HUDEP-2 (cell line): ENCODE measurements at regions not wholly inside any gene's neighbourhood (a gene's known extent, or its start where the extent isn't known, plus 50 kb on each side); places are given as distances from the start of the nearest gene placed in this dataset.
A peak's percentile ranks its signal among the peaks of the same experiment; 100 is the strongest.
"Not testable (repeated sequence)": the region's sequence is repeated elsewhere in the genome, so short reads cannot be mapped to it uniquely, and the experiment has no call there.

Experiments
- DNase-seq, 76 experiments: peaks; one replicate each; lab custom pipeline; 2025; ENCODE audit not compliant: unreplicated experiment in 76 of 76; lab: John Stamatoyannopoulos, UW

DNA sequence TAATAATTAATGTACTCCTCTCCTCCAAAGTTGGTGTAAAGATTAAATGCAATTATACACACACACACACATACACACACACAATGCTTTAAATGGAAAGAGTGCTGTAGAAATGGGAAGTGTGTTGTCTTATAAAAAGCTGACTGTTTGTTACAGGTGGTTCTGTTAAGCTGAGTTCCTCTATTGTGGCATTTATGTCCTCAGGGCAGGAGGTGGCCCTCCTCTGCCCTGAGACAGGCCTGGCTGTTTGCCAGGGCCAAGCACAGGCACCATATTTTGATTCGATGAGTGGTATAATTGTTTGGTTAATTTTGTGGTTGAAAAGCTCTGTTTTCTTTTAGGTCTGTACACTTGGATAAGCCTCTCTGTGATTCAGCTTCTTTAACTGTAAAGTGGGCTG, 573.9 kb downstream of the KIF4B start:
- DNase-seq, result no peak

DNA sequence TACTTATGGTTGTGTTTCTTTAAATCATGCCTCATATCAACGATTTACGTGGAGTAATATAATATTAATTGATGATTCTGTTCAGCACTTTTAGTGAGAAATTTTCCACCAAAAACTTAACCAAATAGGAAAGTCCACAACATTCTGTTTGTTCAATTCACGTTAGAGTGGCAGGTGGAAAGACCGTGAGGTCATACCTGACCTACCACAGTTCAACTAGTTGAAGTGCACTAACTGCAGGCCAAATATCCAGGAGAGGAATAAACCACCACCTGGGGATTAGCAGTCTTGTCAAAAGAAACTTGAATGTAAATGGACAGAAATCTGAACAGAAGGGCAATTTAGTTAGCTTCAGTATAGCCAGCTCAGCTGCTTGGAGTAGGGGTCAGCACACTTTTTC, 577.7 kb downstream of the KIF4B start:
- no peak for DNase-seq

DNA sequence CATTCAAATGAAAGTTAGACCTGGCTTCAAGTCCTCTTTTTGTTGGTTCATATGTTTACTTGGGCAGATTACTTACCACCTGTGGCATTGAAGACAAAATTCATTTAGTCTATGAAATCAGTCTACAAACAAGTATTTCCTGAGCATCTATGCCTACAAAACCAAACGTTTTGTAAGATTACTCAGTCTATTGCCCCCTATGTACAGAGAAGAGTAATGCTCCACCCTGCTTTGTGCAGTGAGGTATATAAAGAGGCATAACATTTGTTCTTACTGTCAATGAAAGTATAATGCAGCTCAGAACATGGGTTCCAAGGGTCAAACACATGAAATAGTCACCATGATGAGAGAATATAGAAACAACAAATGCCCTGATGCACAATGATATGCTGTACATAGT, 580.7 kb downstream of the KIF4B start:
- no peak for DNase-seq

DNA sequence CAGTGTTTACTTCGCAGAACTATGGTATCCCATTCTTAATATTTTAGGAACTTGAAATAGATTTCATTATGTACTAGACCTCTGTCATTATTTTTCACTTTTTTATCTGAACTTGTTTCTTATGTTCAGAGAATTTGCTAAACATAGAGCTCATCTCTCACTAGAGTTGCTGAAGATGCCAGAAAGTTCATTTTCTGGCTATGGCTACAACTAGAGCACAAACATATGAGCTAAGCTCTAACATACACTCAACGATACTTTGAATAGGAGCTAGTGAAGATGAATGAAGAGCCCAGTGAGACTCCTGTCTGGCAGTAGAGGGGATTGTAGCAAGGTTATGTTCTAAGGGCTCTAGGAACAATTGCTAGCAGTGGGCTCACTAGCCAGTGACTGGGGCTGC, 582.2 kb downstream of the KIF4B start:
- no peak for DNase-seq

DNA sequence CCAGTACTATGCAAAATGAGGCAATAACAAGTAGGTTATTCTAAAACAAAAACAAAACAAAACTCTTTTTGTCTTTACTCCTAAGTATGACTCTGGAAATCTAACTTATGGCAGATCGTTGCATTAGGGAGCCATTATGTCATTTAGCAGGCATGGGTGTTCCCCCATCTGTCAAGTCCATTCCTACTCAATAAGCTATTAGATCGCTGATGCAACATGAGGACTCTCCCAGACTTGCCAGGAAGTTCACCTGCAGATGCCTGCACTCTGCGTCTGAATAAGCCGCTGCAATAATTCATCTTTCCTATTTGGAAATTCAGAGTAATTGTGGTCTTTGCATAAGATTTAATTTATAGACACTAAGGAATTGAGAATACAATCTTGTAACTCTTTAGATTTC, 585.0 kb downstream of the KIF4B start:
- DNase-seq, result no peak

DNA sequence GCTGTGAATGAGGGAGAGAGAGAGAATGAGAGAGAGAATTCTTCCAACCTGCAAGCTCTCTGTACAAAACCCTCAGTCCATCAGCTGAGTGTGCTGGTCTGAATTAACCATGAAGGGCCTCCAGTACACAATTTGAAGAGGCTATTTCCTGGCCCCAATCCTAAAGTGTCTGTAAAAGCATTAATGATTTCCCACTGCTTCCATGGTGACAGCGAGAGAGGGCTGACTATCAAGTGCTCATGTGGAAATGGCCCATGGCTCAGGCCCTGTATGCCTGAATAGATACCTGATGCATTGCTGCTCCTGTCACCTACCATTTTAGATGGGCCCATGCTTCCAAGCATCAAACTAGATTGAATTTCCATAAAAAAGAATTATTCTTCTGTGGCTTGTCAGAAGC, 592.4 kb downstream of the KIF4B start:
- no peak for DNase-seq

DNA sequence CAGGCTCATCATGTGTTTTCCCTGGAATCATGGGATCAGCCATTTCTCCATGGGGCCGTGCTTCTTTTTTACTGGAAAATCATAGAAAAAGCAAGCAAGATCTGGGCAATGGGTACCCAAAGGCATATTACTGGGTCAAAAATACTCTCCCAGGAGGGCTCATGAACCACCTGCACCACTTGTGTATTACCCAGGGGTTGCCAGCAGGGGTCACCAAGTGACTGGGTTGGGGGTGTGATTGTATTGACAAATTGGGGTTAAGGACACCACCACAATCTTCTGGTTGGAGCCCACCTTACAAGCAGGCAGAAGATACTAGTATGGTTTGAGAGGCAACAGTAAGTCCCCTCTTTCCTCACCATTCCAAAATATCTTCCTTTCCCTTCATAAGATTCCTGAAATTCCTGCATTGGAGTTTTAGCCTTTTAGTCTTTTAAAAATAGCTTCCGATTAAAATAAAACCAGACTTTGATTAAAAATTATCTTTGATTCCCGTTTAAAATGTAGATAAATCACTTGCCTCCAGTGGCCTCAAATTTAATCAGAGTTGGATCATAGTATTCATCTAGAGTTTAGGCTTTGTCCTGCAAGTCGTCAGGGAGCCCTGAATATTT, 603.3 kb downstream of the KIF4B start:
- peak in 34 of 76 experiments; percentile 0 to 54 (median 10) for DNase-seq

DNA sequence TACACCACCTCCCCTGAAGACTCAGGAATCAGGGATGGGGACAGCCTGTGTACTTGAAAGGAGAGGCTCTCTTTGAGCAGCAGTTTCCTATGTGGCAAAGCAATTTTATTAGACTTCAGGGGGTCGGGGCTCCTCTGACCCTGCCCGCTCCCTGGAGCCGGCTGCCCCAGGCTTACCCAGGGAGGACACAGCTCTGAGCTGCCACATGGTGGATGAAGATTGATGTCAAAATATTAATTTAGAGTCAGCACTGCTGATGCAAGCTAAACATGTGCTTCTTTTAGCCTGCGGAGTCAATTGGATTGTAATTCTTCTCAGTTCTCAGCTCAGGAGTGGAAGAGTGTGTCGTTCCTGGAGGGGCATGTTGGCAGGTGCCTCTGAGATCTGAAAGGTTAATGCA, 606.1 kb downstream of the KIF4B start:
- DNase-seq, result no peak

DNA sequence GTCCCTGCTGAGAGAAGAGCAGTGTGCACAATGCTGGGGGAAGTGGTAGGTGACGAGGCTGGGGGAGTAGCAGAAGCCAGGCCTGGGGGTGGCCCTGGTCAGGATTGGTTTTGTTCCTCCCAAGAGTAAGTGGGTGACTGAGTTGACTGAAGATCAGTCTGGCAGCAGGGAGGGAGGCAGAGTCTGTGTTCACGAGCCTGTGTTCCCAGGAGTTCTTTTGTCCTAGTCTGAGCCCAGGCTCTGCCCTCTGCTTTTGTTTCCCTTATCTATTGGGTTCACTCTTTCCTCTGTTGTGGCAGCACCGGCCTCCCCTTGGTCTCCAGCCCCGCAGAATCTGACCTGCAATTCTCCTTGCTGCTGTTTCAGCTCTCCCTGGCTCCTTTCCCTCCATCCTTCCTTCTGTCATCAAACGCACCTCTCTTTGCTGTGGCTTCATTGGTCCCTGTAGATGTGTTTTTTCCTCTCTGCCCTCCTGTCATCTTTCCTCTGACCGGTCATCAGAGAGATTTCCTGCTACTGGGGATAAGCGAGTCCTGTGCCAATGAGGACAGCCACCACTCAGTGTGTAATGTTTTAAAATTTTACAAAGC, 607.4 kb downstream of the KIF4B start:
- no peak for DNase-seq

DNA sequence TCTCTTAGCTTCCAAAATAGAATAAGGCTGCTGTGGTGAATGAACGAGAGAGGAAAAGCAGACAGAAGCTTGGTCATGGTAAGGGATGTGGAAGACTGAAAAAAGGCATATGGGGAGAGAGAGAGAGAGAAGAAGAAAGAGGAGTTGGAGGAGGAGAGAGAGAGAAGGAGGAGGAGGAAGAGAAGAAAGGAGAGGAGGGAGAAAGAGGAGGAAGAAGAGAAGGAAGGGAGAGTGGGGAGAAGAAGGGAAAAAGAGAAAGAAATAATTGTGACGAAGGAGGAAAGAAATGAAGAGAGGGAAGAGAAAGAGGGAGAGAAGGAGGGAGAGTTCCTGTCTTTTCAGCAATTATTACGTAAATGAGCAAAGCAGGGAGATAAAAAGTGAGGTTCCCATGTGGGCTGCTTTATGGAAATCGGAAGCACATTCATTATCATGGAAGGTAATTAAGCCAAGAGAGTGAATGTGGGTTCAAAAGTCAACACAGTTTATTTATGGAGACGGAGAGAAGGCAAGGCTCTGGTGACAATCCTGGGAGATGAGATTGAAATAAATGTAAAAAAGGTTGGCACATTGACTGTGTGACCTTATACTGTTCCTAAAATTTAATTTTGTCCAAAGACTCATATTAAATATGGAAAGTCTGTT, 611.2 kb downstream of the KIF4B start:
- no peak for DNase-seq

DNA sequence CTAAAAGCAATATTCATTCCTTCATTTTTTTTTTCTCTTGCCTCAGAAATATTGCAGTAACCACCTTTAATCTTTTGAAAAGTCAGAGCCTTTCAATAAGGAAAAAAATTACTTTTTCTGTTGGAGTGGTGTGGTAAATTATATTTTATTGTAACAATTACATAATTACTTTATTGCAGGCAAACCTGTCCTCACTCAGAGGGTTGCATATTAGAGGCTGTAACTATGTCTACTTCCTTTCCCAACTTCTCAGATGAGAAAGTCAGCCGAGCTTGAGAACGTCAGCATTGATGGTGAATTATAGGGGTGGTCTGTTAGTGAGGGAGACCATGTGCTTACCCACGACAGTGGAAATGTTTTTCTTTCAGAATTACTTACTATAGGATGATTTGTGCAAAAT, 611.8 kb downstream of the KIF4B start:
- no peak for DNase-seq

DNA sequence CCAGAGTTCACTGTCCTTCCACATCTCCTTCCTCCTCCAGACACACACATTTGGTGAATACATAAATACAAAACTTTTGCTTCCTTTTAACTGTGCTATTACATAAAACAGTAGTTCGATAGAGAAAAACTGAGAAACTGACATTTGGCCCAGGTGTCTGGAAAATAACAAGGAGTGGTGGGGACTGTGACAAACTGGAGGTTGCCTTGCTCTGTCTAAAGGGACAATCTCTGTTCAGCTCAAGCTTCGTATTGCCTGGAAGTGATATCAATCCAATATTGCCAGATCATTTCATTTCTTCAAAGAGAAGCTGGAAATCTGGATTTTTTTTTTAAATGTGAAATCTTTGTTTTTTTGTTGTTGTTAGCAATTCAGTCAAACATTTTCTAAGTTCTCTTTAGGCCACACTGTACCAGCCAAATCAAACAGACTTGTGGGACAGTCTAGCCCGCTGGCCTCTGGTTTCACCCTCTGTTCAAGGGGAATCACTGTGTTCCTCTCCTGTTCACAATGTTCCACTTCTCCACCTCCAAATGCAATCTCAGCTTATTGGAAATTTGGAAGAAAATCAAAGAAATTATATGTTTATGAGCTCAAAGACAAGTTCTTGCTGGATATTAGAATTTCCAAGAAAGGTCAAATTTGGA, 612.5 kb downstream of the KIF4B start:
- no peak for DNase-seq

DNA sequence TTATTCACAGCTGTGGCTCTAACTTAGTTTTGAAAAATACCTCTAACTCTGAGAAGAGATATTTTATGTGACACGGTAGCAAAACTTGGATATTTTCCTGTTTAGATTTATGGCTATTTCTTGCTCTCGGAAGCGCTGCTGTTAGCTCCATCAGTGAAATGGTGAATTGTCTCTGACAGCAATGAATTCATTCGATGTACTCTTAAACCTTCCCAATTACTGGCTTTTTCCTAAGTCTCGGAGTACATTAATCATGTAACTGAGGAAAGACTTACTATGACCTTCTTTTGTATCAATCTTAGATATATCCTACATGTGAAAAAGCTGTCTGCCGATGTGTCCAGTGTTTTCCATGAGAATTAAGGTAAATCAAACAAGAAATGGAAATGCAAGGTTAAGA, 613.0 kb downstream of the KIF4B start:
- no peak for DNase-seq

DNA sequence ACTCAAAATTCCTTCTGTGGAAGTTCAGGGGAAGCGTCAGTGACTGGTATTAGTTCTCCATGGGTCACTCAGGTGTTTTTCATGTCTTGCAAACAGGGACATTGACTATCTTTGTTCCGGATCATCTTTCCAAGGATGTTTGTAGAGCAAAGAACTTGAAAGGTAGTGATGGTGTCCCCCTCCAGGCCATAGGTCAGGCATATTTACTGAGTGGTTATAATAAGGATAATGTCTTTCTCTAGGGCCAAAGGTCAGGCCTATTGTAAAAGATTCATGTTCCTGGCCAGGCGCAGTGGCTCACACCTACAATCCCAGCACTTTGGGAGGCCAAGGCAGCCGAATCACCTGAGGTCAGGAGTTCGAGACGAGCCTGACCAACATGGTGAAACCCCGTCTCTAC, 614.8 kb downstream of the KIF4B start:
- DNase-seq, result no peak

DNA sequence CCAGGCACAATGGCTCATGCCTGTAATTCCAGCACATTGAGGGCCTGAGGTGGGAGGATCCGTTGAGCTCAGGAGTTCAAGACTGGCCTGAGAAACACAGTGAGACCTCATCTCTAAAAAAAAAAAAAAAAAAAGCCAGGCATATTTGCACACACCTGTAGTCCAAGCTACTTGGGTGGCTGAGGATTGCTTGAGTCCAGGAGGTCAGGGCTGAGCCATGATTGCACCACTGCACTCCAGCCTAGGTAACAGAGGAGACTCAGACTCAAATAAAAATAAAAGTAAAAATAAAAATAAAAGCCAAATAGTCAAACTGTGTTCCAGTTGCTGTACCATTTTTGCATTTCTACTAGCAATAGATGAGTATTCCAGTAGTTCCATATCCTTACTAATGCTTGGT, 616.0 kb downstream of the KIF4B start:
- no peak for DNase-seq

DNA sequence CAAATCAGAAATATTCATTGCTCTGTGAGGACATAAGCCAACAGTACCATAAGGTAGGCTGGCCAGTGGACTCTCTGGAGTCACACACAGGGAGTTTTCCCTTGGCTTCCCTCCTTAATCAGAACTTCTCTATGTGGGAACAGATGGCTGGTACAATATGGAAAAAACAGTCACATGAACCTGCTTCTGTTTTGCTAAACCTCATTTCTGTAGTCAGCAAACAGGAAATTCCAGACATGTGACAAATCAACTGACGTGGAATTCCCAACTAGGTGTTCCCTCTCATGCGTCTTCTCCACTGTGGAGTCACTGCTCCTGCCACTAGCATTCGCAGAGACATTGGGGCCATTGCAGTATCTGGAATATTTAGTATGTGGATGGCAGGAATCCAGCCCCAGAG, 617.6 kb downstream of the KIF4B start:
- no peak for DNase-seq

DNA sequence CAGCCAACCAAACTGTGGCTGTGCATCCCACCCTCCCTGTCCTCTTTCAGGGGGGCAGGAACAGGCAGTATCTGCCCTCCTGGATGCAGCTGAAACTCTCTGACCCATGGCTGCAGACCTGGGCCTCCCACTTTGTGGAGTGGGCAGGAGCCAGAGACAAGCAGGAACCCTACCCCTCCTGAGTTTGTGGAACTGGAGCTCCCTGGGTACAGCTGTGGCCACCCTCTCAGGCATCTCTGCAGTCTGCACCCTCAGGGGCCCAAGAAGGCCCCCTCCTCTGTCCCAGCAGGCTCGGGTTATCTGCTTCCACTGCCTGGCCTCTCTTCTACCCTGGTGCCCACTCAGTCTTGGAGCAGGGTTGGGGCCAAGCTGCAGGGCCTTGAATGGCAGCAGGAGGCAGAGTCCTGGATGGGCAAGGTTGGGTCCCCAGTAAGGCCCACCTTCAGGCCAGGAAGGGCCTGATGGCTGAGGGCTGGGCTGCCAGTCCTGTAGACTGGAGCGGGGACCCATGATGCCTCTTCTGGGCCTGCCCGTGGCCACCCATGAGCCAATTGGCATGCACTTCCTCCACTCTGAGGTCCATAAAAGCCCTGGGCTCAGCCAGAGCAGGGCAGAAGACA, 619.9 kb downstream of the KIF4B start:
- no peak for DNase-seq

DNA sequence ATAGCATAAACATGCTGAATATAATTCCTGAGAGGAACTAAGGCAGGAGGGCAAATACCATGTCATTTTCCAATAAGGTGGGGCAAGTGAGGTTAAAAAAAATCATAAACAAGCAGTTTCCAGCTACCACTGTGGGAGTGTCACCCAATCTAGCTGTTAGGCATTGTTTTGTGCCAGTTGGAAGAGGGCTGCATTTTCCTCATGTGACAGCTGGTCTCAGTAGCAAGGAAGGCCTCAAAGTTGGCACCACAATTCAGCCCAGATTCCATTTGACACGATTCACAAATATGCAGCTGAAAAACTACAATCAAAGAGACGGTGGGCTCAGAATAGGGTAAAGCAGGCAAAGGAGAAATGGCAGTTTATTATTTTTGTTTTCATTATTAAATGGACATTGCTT, 636.1 kb downstream of the KIF4B start:
- DNase-seq, result no peak

DNA sequence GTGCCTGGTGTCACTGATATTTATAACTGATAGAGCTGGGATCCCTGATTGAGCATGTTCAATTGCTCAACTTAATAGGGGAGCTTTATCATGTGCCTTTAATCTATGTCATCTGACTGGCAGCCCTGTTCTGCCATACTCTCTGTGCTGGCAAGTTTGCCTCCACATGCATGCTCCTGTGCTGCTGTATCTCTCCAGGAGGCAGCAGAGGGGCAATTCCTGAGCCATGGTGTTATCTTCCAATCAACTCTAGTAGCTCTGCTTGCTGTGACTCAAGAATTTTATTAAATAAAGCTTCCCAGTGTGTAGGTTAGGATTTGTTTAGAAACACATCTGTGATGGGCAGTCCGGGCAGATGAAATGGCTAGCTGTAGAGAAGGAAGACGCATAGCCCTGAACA, 642.0 kb downstream of the KIF4B start:
- DNase-seq, result no peak

DNA sequence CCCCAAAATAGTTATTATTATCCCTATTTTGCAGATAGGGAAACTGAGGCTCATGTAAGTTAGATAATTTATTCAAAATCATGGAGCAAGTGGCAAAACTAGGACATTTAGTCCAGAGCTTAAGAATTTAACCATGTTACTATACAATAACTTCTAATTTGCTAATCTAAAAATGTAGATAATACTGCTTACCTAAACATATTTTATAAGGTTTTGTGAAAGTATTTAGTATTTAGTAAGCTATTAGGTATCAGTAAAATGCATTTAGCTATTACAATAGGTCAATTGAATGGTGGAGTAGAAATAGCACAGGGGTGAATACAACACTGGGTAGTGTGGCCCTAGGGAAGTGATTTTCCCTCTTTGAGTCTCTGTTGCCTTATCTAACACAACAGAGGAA, 648.3 kb downstream of the KIF4B start:
- DNase-seq, result no peak

DNA sequence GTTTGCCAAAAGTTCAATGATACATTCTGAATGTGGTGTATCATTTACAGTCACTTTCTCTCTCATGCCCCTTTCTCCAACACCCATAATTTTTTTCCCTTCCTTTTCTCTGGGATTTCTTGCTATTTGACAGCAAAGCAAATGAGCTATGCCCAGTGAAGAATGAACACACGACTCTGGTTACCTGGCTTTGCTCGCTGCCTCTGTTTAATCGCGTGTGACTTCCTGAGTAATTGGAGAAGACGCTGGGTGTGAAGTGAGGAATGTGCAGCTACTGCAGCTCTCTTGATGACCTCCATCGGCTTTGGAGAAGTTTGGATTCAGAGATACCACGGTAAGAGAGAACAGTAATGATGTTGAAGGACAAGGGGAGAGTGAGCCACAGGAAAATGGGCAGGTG, 651.8 kb downstream of the KIF4B start:
- no peak for DNase-seq

DNA sequence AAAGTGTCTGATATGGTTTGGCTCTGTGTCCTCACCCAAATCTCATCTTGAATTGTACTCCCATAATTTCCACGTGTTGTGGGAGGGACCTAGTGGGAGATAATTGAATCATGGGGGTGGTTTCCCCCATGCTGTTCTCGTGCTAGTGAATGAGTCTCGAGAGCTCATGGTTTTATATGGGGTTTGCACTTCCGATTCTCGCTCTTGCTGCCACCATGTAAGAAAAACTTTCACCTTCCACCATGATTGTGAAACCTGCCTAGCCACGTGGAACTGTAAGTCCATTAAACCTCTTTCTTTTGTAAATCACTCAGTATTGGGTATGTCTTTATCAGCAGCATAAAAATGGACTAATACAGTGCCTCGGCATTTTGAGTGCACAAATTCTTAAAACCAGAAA, 655.0 kb upstream of the SGCD start:
- DNase-seq, result not testable (repeated sequence)
